ENCODE measurements at regions not wholly inside any gene's neighbourhood (a gene's known extent, or its start where the extent isn't known, plus 50 kb on each side); places are given as distances from the start of the nearest gene placed in this dataset.

DNA sequence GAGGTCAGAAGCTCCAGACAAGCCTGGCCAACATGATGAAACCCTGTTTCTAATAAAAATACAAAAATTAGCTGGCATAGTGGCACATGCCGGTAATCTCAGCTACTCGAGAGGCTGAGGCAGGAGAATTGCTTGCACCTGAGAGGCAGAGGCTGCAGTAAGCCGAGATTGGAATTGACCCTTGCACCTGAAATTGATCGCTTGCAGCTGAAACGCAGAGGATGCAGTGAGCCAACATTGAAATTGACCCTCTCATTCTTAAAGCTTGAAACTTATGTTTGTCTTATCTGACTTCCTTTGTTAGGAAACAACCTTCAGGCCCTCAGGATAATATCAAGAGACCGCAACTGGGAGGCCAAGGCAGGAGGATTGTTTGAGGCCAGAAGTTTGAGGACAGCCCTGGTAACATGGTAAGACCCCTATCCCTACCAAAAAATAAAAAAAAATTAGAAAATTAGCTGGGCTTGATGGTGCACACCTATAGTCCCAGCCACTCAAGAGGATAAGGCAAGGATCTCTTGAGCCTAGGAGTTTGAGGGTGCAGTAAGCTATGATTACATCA lies 376.6 kb upstream of the XYLT1 start:
- DNase-seq = no peak

DNA sequence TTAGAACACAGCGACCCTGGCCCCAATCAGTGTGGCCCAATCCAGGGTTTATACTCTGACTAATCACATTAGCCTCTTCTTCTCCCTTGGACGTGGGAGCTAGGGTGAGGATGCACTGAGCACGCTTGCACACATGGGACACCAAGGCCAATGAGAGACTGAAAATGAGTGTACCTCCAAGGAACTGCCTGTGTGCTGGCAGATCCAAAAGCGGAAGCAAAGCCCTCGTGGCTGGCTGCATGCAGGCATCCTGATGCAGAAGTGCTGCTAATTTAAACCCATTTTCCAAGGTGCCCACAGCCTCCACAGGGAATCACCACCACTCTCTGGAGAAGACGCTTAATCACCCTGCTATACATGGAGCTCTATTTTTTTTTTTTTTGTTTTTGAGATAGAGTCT lies 375.3 kb upstream of the XYLT1 start:
- no peak for DNase-seq

DNA sequence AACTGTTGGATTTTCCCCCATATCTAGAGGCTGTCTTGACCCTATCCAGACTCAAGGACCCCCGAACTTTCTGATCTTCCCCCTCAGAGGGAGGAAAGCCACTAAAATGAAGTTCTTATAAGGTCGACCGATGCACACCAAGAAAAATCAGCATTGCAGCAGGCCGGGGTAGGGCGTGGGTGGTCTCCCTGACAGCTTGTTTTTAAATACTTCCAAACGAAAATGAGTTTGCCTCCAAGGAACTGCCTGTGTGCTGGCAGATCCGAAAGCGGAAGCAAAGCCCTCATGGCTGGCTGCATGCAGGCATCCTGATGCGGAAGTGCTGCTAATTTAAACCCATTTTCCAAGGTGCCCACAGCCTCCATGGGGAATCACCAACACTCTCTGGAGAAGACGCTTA lies 374.3 kb upstream of the XYLT1 start:
- no peak for DNase-seq

DNA sequence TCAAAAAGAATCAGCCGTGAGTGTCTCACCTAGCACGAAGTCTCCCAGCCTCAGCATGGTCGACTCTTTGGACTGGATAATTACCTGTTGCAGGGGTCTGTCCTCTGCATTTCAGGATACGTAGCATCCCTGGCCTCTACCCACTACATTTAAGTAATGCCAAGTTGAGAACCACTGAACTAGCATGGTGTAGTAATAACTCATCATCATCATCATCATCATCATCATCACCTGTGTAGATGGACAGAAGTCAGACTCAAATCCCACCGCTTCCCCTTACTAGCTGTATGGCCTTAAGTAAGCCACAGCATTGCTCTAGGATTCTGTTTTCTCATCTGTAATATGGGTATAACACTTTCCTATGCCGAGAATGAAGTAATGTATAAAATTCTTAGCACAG lies 373.1 kb upstream of the XYLT1 start:
- no peak for DNase-seq

DNA sequence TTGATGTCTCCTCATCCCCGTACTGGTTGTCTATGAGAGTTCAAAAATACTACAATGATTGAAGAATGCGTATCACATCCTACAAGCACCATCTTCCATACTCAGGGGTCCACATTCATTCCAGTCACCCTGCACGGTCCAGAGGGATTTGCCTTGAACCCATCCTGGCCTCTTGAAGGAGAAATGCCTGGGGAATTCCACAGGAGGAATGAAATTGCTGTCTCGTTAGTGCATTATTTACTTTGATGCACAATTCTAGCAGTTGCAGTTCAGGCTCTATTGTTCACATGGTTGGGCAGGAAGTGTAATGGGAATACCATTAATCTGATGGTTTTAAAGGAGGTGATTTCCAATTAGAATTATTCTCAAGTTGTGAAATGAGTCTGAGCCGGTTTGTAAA lies 369.1 kb upstream of the XYLT1 start:
- no peak for DNase-seq

DNA sequence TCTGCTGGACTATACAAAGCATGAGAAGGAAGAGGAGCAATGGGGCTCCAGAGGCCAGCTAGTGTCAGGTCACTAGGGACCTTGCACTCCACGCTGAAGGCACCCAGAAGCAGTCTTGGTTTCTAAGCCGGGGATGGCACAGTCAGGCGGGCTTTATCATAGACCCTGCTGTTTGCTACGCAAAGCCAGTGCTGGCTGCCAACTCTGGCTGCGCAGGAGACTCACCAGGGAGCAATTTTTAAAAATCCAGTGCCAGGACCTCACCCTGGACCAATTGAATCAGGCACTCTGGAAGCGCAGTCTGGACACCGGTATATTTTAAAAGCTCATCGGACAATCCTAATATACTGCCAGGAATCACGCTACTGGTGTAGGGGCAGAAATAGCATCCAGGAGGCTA lies 368.5 kb upstream of the XYLT1 start:
- no peak for DNase-seq

DNA sequence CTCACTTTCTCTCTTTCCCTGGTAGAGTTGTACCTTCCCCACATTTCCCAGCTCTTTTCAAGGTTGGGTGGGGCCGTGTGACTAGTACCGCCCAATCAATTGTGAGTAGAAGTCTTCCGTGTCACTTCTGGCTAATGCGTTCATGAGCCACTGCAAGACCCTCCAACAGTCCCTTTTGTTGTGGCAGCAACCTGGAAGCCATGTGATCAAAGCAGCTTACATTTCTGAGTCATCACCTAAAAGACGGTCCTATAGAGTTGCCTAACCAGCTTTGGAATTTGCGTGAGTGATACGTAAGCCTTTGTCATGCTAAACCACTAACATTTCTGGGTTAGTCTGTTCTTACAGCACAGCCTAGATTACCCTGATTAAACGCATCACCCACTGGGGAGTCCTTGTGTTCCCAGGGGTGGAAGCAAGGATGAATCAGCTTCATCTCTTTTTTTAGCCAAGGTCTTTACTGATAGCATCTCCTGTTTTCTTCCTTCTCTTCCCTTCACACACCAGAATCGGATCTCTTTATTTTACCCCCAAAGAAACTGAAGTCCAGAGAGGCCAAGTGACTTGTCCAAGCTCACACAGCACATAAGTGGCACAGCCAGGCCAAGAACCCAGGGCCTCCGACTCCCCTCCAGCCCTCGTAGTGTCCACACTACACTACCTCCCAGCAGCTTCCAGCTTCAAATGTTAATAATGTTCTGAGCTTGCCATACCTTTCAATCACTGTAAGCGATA lies 366.3 kb upstream of the XYLT1 start:
- no peak for DNase-seq

DNA sequence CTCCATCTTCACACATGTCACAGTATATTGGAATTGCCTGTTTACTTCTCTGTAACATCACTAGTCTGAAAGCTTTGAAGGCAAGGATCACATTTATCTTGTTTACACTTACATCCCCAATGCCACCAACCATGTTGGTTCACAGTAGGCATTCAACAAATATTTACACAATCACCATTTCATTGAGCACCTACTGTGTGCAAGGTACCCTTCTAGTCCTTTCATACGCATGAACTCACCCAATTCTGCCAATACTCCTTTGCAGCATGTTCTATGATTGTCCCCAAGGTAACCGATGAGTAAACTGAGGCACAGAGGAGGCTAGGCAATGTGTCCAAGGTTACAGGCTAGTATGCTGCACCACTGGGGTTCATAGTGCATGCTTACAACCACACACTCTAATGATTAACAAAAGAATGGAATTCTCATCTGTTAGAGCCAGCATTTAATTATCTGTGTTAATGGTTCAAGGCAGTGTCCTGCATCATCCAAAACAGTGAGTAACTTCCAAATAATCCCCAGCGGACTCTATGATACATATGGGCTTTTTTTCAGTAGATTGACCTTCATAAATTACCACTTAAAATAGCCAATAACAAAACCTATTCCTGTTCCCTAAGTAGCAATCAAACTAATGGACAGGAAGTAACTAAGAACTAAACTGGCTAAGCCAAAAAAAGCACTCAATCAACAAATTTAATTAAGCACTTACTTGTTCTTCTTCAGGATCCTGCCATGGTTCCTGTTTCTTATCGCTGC lies 364.5 kb upstream of the XYLT1 start:
- DNase-seq = no peak

DNA sequence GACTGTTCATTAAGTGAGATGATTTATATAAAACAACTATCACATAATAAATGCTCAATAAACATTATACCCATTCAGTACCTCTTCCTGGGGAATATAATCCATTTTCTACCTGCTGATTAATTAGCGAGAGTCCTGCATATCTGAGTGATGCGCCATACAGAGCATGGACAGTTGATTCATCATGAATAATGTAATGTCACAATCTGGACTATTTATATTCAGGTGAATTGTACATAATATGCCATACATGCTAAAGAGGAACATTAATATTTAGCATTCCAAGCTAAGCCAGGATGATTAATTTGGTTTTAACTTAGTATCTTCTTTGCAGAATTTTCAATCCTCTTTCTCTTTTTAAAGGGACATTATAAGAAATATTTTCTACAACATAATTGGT lies 362.0 kb upstream of the XYLT1 start:
- no peak for DNase-seq

DNA sequence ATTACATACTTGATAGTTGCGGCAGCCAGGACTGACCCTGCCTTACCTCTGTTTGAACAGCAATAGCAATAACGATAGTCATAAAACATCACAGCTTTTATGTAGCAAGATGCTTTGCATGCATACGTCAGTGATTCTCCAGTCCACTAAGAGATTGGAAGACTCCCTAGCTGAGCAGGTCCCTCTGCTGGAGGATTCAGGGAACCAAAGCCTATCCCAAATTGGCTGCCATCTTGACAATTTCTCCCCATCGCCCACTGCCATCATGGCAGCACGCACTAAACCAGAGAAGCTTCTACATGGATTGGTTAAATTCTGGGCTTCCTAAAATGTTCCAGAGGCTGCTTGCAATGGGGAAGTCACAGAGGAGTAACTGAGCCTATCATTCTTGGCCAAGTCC lies 360.6 kb upstream of the XYLT1 start:
- DNase-seq = no peak

DNA sequence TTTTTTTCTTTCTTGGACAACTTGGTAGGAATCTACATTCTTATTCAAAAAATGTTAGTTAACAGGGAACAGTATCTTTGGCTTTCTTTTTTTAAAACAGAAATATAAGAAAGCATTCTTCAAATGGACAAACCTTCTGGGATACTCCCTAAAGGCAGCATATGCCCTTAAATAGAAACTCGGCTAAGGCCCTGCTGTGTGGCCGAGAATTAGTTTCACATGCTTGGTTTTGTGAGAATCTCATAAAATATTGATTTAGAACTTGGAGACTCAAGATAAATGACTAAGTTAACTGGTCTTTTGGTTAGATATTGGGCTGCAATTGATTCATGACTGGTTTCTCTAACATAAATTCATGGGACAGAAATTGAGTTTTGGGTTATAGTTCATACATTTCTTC lies 359.9 kb upstream of the XYLT1 start:
- no peak for DNase-seq

DNA sequence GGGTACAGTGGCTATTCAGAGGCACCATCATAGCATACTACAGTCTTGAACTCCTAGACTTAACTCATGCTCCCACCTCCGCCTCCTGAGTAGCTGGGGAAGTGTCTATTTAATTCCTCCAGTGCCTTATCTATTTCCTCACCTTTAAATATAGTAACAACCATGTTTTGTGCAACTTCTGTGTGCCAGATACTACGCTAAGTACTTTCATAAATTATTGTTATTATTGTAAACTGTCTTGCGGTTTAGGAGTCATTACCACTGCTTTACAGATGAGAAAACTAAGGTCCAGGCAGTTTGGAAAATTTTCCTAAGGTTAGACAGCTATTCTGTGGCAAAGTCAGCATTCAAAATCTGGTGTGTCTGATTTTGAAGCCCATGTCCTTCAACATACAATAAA lies 359.1 kb upstream of the XYLT1 start:
- DNase-seq = no peak

DNA sequence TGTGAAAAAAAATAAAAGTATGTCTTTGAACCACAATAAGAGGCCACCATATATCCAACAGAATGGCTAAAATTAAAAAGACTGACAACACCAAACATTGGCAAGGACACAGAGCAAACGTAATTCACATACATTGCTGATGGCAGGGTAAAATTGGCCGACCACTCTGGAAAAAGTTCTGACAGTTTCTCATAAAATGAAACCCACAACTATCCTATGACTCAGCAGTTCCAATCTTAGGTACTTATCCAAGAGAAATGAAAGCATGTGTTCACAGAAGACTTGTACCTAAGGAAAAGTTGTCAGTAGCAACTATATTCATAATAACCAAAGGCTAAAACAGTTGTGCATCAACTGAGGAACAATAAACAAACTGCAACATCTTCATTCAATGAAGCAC lies 357.3 kb upstream of the XYLT1 start:
- DNase-seq = no peak

DNA sequence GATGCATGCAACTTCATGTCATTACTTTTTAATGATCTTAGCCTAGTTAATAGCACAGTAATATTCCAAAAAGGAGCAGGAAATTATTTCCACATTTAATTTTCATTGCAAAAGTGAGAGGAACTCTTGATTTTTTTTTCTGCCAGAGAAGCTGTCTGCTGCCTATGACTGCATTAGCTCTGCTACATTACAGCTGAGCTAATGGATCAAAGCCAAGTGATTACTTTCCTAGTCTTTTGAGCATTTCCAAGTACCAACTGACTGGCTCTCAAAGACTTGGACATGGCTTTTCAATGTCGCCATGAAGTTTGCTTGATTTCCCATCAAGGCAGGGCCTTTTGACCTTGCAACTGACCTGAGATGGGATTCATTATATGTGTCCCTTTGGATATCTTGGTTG lies 356.6 kb upstream of the XYLT1 start:
- no peak for DNase-seq

DNA sequence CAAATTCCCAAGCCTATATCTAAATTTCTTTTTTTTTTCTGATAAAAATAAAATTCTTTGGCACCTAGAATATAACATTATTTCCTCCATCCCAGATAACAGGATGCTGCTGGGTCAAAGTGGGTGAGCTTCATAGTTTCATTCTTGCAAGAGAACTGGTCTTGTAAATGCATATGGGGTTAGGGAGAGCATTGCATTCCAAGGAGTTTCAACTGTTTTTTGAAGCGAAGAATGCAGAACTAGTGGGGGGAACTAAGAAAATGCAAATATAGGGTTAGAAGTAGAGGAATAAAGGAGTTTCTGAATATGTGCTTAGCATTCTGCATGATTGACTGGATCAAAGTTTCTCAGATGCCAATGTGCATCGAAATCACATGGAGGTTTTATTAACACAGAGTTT lies 347.2 kb upstream of the XYLT1 start:
- DNase-seq = no peak

DNA sequence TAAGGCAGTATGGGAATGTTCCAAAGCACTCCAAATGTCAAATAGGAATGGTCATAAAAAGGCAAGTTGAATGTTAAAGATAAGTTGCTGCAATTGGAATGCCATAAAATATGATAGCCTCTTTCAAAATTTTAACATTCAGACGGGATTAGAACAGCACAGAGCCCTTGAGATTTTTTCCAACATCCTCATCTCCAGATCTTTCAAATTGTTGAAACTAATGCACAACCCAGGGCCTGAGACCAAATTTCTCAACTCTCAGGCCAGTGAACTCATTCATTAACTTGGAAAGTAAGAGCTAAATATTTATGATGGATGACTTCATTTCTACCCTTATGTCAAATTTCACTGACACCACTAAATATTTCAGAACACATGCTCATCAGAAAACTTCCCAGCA lies 346.5 kb upstream of the XYLT1 start:
- DNase-seq = no peak

DNA sequence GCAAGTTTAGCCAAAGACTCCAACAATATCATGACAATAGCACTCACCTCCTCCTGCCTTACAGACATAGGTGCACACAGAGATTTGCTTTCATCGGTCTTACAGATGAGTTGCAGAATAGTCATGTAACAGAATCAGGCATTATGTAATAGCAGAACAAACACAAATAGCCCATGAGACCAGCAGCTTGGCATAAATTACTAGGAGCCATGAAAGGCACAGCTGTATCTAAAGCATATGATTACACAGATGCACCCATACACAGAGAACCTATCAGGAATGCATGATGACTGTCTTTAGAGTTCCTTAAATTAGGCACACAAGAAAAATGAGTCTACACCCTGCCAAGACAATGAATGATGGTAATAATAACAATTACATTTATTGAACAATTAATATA lies 342.0 kb upstream of the XYLT1 start:
- no peak for DNase-seq

DNA sequence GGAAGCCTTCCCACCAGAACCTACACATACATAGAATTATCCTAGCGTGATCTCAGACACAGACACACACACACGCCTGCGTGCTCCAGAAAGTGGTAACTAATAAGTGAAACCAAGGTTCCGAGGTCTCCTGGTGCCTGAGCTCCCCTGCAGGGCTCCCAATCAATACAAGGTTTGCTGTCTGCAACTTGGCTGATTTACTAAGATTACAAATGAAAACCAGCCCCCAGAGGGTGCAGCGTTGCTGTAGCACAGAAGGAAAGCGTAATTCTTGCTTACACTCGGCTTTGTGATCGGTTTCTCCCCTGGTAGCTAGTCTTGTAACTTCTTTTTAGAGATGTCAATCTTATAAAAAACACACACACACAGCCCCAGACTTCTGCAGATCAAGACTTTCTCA lies 334.1 kb upstream of the XYLT1 start:
- no peak for DNase-seq

DNA sequence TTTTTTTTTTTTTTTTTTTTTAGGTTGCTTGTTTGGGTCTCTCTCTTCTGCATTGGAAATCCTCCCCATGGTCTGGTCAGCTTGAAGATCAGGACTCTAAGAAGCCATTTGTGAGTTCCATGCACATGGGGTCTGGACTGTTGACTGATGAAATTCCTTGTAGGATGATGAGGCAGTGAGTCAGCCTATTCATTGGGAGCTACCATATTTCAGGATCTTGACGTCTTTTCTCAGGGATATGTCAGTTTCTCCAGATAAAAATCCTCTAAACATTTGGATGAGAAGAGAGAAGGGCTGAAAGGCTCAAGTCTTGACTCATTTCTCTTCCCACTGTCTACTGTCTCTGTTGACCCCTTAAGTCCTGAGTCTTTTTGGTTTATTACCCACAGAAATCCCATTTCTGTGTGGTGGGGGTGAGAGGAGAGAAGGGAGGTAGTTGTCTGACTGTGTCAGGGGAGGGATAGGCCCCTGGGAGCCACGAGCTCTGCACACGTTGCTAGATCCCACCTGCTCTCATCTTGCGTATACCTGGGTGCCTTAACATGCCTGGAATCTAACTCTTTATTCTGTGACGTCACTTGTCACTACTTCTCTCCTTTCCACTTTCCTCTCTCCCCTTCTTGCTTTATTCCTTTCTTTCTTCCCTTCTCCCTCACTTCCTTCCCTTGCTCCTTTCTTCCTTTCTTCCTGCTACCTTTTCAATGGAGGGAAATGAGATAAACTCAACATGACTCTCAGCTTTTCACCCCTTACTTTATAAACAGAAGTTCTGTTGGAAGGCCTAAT lies 333.1 kb upstream of the XYLT1 start:
- DNase-seq = no peak

DNA sequence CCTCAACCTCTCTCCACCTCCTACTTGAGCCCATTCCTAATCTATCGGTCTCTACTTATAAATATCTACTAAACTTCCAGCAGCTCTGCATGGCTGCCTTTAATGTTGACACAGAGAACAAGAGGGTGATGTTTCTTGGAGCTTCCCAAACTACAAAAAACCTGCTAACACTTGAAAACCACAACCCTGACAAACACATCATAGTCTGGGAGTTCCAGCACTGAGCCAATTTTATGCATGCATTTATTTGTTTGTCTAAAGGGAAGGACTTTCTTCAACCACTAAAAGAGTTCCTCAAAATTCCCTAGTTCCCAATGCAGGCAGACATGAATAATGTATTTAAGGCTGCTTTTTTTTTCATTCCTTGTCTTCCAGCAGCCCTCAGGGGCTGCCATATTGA lies 331.8 kb upstream of the XYLT1 start:
- no peak for DNase-seq

DNA sequence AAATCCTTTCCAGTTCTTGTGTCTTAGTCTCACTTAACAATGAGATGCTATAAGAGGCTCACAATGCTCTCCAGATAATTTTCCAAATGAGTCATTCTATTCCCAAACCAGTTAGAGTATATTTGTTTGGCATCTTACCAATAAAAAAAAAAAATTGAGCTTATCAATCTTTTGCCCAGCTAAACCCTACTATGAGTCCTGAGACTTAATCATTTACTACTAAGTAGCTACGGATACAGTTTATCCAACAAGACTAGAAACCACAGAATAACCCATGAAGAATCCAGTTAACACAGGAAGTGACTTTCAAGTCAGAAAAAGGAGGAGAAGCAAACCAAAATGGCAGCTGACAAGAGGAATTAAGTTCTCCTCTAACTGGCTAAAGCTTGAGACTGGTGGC lies 330.3 kb upstream of the XYLT1 start:
- no peak for DNase-seq

DNA sequence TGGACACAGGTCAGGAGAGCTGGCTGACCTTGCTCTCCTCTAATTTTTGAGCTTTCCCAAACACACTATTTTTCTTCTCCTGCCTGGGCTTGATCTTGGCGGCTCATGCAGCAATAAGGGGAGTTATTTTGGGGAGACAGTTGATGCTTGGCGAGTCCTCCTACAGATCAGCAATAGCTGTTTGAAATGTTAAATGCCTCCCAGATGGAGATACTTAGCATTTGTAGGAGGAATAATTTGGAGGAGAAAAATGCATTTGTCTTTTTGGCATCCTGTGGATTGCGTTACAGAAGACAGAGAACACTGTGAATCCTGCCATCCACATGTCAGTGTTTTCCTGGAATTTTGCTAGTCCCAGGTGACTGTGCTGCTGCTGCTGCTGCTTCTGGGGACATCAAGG lies 328.0 kb upstream of the XYLT1 start:
- no peak for DNase-seq

DNA sequence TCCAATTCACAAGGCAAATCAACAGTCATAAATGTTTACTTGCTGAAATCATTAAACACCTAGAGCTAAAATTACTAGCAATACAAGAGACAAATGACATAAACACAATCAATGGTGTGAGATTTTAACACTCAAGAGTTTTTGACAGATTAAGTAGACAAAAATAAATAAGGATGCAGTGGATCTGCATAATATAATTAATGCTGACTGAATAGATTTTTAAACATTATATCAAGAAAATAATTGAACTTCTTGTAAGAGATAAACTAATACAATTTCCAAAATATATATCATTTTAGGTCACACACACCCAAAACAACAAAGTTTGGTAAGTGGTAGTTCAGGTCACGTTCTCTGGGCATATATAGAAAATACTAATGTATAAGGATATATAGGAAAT lies 322.6 kb upstream of the XYLT1 start:
- no peak for DNase-seq

DNA sequence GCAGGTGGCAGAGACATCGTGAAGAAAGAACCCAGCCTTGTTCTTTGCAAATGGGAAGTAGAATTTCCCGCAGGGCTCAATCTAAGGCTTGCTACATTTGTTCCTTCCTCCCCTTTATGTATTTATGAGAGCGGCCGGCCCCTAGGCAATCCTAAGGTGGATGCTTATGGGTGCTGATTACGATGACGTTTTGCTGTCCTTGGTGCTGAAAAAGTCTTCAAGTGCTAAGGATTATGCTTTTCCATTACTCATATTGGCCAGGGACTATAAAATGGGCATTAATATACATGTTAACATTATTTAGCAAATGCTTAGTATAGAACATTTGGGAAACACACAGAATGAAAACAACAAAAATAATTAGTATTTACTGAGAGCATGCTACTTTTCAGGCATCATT lies 313.3 kb upstream of the XYLT1 start:
- no peak for DNase-seq

All from activated CD4-positive, alpha-beta T cell treated with anti-CD3 and anti-CD28 coated beads, Interleukin-2, Interleukin-6, amounts not matched to agents 100 ng/mL and 50 ng/mL, durations not matched to agents 16 hours and 8 hours (primary cell).